Urothelium cell line (cell line): ENCODE measurements at regions not wholly inside any gene's neighbourhood (a gene's known extent, or its start where the extent isn't known, plus 50 kb on each side); places are given as distances from the start of the nearest gene placed in this dataset.
"Not testable (repeated sequence)": the region's sequence is repeated elsewhere in the genome, so short reads cannot be mapped to it uniquely, and the experiment has no call there.

ENCODE experiments used
- DNase-seq: peaks from one replicate; pipeline ENCODE4 v3.0.0; 2011; ENCODE audit warnings: low spot score, mixed read lengths
- FAIRE-seq: peaks from 2 replicates; lab custom pipeline; 2011; peaks lifted over from hg19 to GRCh38; lab: Jason Lieb, UNC

- DNase-seq, FAIRE-seq: not testable (repeated sequence)
Observed at GRCh38 chr1:242923603-242924002, 331.5 kb downstream of the CEP170 start.

- not testable (repeated sequence) for FAIRE-seq, DNase-seq
Observed at GRCh38 chr1:242914729-242915128, 340.4 kb downstream of the CEP170 start.

- DNase-seq, FAIRE-seq: not testable (repeated sequence)
Observed at GRCh38 chr1:242912855-242913254, 342.2 kb downstream of the CEP170 start.

GRCh38 chr1:242900558-242900957, 354.5 kb downstream of the CEP170 start:
- FAIRE-seq: peak; percentile 50
- DNase-seq: not testable (repeated sequence)

GRCh38 chr1:242890192-242890741, 364.8 kb downstream of the CEP170 start:
- peak; percentile 52 for DNase-seq
- peak; percentile 93 for FAIRE-seq

GRCh38 chr1:242886137-242886536, 361.6 kb upstream of the PLD5 start:
- FAIRE-seq: no peak
- no peak for DNase-seq

- FAIRE-seq, DNase-seq: not testable (repeated sequence)
Observed at GRCh38 chr1:242880022-242880421, 355.5 kb upstream of the PLD5 start.

- no peak for FAIRE-seq
- DNase-seq: no peak
Observed at GRCh38 chr1:242877743-242878142, 353.2 kb upstream of the PLD5 start.

GRCh38 chr1:242877229-242877628, 352.7 kb upstream of the PLD5 start:
- FAIRE-seq: no peak
- no peak for DNase-seq

GRCh38 chr1:242876030-242876429, 351.5 kb upstream of the PLD5 start:
- no peak for DNase-seq
- no peak for FAIRE-seq

GRCh38 chr1:242873661-242874060, 349.2 kb upstream of the PLD5 start:
- DNase-seq: no peak
- FAIRE-seq: no peak

- no peak for DNase-seq
- no peak for FAIRE-seq
Observed at GRCh38 chr1:242872521-242872920, 348.0 kb upstream of the PLD5 start.

- DNase-seq (no peak), FAIRE-seq (no peak)
Observed at GRCh38 chr1:242871471-242872030, 347.1 kb upstream of the PLD5 start.

GRCh38 chr1:242870966-242871365, 346.5 kb upstream of the PLD5 start:
- DNase-seq (no peak), FAIRE-seq (no peak)

GRCh38 chr1:242856289-242856688, 331.8 kb upstream of the PLD5 start:
- no peak for FAIRE-seq
- no peak for DNase-seq

- DNase-seq (no peak), FAIRE-seq (no peak)
Observed at GRCh38 chr1:242854466-242854865, 330.0 kb upstream of the PLD5 start.

- DNase-seq (no peak), FAIRE-seq (no peak)
Observed at GRCh38 chr1:242847390-242847993, 323.0 kb upstream of the PLD5 start.

- no peak for DNase-seq
- FAIRE-seq: no peak
Observed at GRCh38 chr1:242842094-242842493, 317.6 kb upstream of the PLD5 start.

- DNase-seq (no peak), FAIRE-seq (no peak)
Observed at GRCh38 chr1:242839101-242839500, 314.6 kb upstream of the PLD5 start.

- FAIRE-seq (no peak), DNase-seq (no peak)
Observed at GRCh38 chr1:242836423-242836822, 311.9 kb upstream of the PLD5 start.

GRCh38 chr1:242828828-242829227, 304.3 kb upstream of the PLD5 start:
- no peak for DNase-seq
- FAIRE-seq: no peak

- no peak for DNase-seq
- FAIRE-seq: peak; percentile 72
Observed at GRCh38 chr1:242828199-242828598, 303.7 kb upstream of the PLD5 start.
